GM12878 (cell line): ENCODE measurements at regions not wholly inside any gene's neighbourhood (a gene's known extent, or its start where the extent isn't known, plus 50 kb on each side); places are given as distances from the start of the nearest gene placed in this dataset.

ENCODE experiments used
- ATAC-seq: fragments of 200-7000 bp; cut with Tn5 transposase; 3 replicates; pipeline ENCODE4 v1.9.1; 2020; ENCODE audit warnings: mild to moderate bottlenecking, moderate library complexity
- BruUV-seq: library from RNA; stranded (reverse); fragments of 400-500 nt; replicated peaks from 2 replicates; lab custom pipeline; 2021; lab: Mats Ljungman, UMichigan
- CTCF ChIA-PET: fragments of 300-600 bp; sonication (Branson Sonifier 250); formaldehyde crosslinking; extraction: SDS; loops from one replicate; lab custom pipeline; 2021; ENCODE audit warnings: inconsistent platforms; lab: Yijun Ruan, JAX
- POLR2A ChIA-PET: fragments of 350-600 bp; formaldehyde crosslinking; extraction: SDS; loops from one replicate; lab custom pipeline; 2021; ENCODE audit warnings: inconsistent platforms; lab: Charles Lee
- RAD21 ChIA-PET: fragments of 300-600 bp; sonication (Branson Sonifier 250); formaldehyde crosslinking; loops from one replicate; lab custom pipeline; 2023; ENCODE audit warnings: antibody characterized with exemption; ENCODE audit not compliant: unreplicated experiment; lab: Charles Lee
- SMC1A ChIA-PET: fragments of 300-600 bp; sonication (Branson Sonifier 250); formaldehyde crosslinking; loops from one replicate; lab custom pipeline; 2023; ENCODE audit not compliant: unreplicated experiment, uncharacterized antibody; lab: Charles Lee
- DNase-seq: peaks from one replicate; pipeline ENCODE4 v3.0.0-alpha.2; 2011; ENCODE audit warnings: low read depth, low spot score
- FAIRE-seq: peaks from 3 replicates; lab custom pipeline; 2011; peaks lifted over from hg19 to GRCh38; lab: Jason Lieb, UNC
- H2AFZ ChIP-seq: 2 replicates; pipeline ENCODE4 v1.6.0; 2011; ENCODE audit warnings: low read depth, low read length, control low read depth; ENCODE audit not compliant: control insufficient read depth
- H3K27ac ChIP-seq: 2 replicates; pipeline ENCODE4 v1.5.1; 2011; ENCODE audit warnings: control low read depth; ENCODE audit not compliant: control insufficient read depth, insufficient read depth
- H3K27me3 ChIP-seq, 2 experiments: replicated peaks in 1 of 2; 2 replicates each; pipeline versions ENCODE4 v1.6.0 to v1.6.1; 2011; ENCODE audit warnings: low read length in 1 of 2; ENCODE audit not compliant: control insufficient read depth in 2 of 2, insufficient read depth in 2 of 2
- H3K36me3 ChIP-seq, 2 experiments: 2 replicates each; pipeline ENCODE4 v1.5.1; 2011; ENCODE audit warnings: low read length in 1 of 2; ENCODE audit not compliant: control insufficient read depth in 2 of 2, insufficient read depth in 2 of 2
- H3K4me1 ChIP-seq: 2 replicates; pipeline ENCODE4 v1.6.1; 2011; ENCODE audit warnings: mild to moderate bottlenecking, low read length, moderate library complexity, mixed read lengths; ENCODE audit not compliant: control insufficient read depth, insufficient read depth
- H3K4me2 ChIP-seq: 2 replicates; pipeline ENCODE4 v1.6.0; 2011; ENCODE audit warnings: control low read depth; ENCODE audit not compliant: control insufficient read depth, insufficient read depth
- H3K4me3 ChIP-seq: fragments of 200-600 bp; sonication (generic); 2 replicates; pipeline ENCODE4 v1.5.1; 2016
- H3K79me2 ChIP-seq: 2 replicates; pipeline ENCODE4 v1.6.0; 2011; ENCODE audit warnings: low read length; ENCODE audit not compliant: control insufficient read depth, insufficient read depth
- H3K9ac ChIP-seq: 2 replicates; pipeline ENCODE4 v1.8.0; 2011; ENCODE audit warnings: low read length, control low read depth, mixed read lengths; ENCODE audit not compliant: control insufficient read depth, insufficient read depth
- H3K9me3 ChIP-seq: replicated peaks from 3 replicates; pipeline ENCODE4 v1.5.1; 2011; ENCODE audit warnings: mild to moderate bottlenecking, low read length; ENCODE audit not compliant: control insufficient read depth, insufficient read depth
- H4K20me1 ChIP-seq: 2 replicates; pipeline ENCODE4 v1.6.0; 2011; ENCODE audit not compliant: control insufficient read depth, insufficient read depth
- ESRRA ChIP-seq: IDR thresholded peaks from 2 replicates; pipeline ENCODE4 v1.6.1; 2012; ENCODE audit warnings: mild to moderate bottlenecking, low read length, improper control_type of control experiment
- FOXM1 ChIP-seq: IDR thresholded peaks from 2 replicates; pipeline ENCODE4 v1.6.1; 2012; ENCODE audit warnings: low read depth, mild to moderate bottlenecking, inconsistent platforms, low read length, moderate library complexity
- JUNB ChIP-seq: IDR thresholded peaks from 2 replicates; pipeline ENCODE4 v1.6.1; 2016; ENCODE audit warnings: antibody characterized with exemption, mild to moderate bottlenecking
- NFIC ChIP-seq: IDR thresholded peaks from 2 replicates; pipeline ENCODE4 v1.6.1; 2012; ENCODE audit warnings: low read depth, mild to moderate bottlenecking, inconsistent platforms, low read length, moderate library complexity
- RUNX3 ChIP-seq: IDR thresholded peaks from 2 replicates; pipeline ENCODE4 v1.6.1; 2012; ENCODE audit warnings: low read length, inconsistent platforms
- STAT3 ChIP-seq: IDR thresholded peaks from 2 replicates; pipeline ENCODE4 v1.6.1; 2011; ENCODE audit warnings: low read depth, low read length, improper control_type of control experiment
- TCF7 ChIP-seq: IDR thresholded peaks from 2 replicates; pipeline ENCODE4 v1.6.1; 2014; ENCODE audit warnings: antibody characterized with exemption, borderline replicate concordance
- ZNF207 ChIP-seq: fragments of 450-650 bp; IDR thresholded peaks from 2 replicates; pipeline ENCODE4 v1.6.1; 2014; ENCODE audit warnings: antibody characterized with exemption, mild to moderate bottlenecking, borderline replicate concordance
- ZNF622 ChIP-seq: fragments of 450-650 bp; IDR thresholded peaks from 2 replicates; pipeline ENCODE4 v1.6.1; 2017; ENCODE audit warnings: mild to moderate bottlenecking, inconsistent platforms
- WGBS: methylation state at CpG from one replicate; pipeline ENCODE4 v1.1.6; 2016; ENCODE audit warnings: low lambda C conversion rate; ENCODE audit not compliant: insufficient replicate concordance, insufficient coverage; ENCODE audit errors: missing lambda C conversion rate; 5-methylcytosine and 5-hydroxymethylcytosine counted together
- in situ Hi-C: fragments of 300-500 bp; cut with MboI; formaldehyde crosslinking; loops from 9 replicates; pipeline ENCODE4 v1.14.3; 2018; ENCODE audit warnings: mixed read lengths
- intact Hi-C: fragments of 100-400 bp; cut with micrococcal nuclease; formaldehyde crosslinking; loops from one replicate; pipeline ENCODE4 v1.14.2; 2022; ENCODE audit not compliant: unreplicated experiment
- TF ChIP-seq, protein P1 (sequence below): IDR thresholded peaks from 2 replicates; pipeline ENCODE4 v1.6.1; 2012; ENCODE audit warnings: low read length, inconsistent platforms

DNA sequence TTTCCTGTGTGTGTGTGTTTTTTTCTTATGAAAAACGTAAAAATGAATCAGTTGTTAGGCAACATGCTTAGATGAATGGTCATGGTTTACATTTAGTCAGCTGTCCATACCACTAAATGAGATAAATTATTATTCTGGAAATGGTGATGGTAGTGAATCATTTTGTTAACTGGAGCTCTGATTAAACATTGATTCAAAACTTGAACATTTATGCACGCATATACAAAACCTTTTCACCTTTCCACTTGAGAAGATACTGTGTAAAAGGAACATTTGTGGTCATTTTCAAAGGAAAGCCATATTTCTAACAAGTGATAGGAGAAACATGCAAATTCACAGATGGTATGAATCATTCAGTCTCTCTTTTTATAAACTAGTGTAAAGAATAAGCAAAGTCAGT, 162.0 kb downstream of the SLC25A46 start:
- no TSS peak for BruUV-seq
- H3K27me3 ChIP-seq, result no peaks in the 10 kb centered on the region
- H3K9ac ChIP-seq, result no peak overlapping the region
- no peaks in the 10 kb centered on the region for H3K36me3 ChIP-seq
- H2AFZ ChIP-seq, result no peak overlapping the region
- in situ Hi-C loops (no loop called here), intact Hi-C loops (no loop called here)
- SMC1A ChIA-PET, result no interaction called here
- no peaks in the 10 kb centered on the region for H3K9me3 ChIP-seq
- CTCF ChIA-PET, result no interaction called here
- no peak overlapping the region for H3K4me2 ChIP-seq
- no peak overlapping the region for H3K27ac ChIP-seq
- H3K4me1 ChIP-seq, result no peaks in the 10 kb centered on the region
- no peak for TF ChIP-seq STAT3
- no peak for TF ChIP-seq ZNF622
- 0 out of 2 replicates have a peak, but pooled peaks have one; percentile 32 for TF ChIP-seq FOXM1
- peak; percentile 62 for TF ChIP-seq RUNX3
- TF ChIP-seq, protein P1, sequence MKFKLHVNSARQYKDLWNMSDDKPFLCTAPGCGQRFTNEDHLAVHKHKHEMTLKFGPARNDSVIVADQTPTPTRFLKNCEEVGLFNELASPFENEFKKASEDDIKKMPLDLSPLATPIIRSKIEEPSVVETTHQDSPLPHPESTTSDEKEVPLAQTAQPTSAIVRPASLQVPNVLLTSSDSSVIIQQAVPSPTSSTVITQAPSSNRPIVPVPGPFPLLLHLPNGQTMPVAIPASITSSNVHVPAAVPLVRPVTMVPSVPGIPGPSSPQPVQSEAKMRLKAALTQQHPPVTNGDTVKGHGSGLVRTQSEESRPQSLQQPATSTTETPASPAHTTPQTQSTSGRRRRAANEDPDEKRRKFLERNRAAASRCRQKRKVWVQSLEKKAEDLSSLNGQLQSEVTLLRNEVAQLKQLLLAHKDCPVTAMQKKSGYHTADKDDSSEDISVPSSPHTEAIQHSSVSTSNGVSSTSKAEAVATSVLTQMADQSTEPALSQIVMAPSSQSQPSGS, result 0 out of 2 replicates have a peak, but pooled peaks have one; percentile 18
- TF ChIP-seq NFIC, result peak; percentile 35; the same call in 1 of the 2 replicates
- peak; percentile 47 for TF ChIP-seq JUNB
- TF ChIP-seq TCF7, result 0 out of 2 replicates have a peak, but pooled peaks have one; percentile 51
- no peak for TF ChIP-seq ZNF207
- TF ChIP-seq ESRRA, result no peak
- RAD21 ChIA-PET, result no interaction called here
- peak; percentile 68 for ATAC-seq
- FAIRE-seq, result no peak
- 0% methylated on average over 2 of the region's 2 CpGs for WGBS
- H3K4me3 ChIP-seq, result no peak overlapping the region
- DNase-seq, result no peak
- no peaks in the 10 kb centered on the region for H4K20me1 ChIP-seq
- POLR2A ChIA-PET, result no interaction called here
- H3K79me2 ChIP-seq, result no peaks in the 10 kb centered on the region
